ENCODE measurements at regions not wholly inside any gene's neighbourhood (a gene's known extent, or its start where the extent isn't known, plus 50 kb on each side); places are given as distances from the start of the nearest gene placed in this dataset.
A peak's percentile ranks its signal among the peaks of the same experiment; 100 is the strongest.

GRCh38 chr10:36629476-36629875, 495.9 kb upstream of the ANKRD30A start:
- no peak for DNase-seq (ENCODE audit: low spot score)

GRCh38 chr10:36624551-36625100, 500.8 kb upstream of the ANKRD30A start:
- no peak for DNase-seq (ENCODE audit: low spot score)

- DNase-seq (ENCODE audit: low spot score): no peak
These were observed 504.1 kb upstream of the ANKRD30A start for GRCh38 chr10:36621346-36621745.

- DNase-seq (ENCODE audit: low spot score): peak; percentile 2
These were observed 513.0 kb upstream of the ANKRD30A start for GRCh38 chr10:36612436-36612835.

- no peak for DNase-seq (ENCODE audit: low spot score)
These were observed 516.5 kb upstream of the ANKRD30A start for GRCh38 chr10:36608866-36609265.

GRCh38 chr10:36608251-36608650, 517.1 kb upstream of the ANKRD30A start:
- DNase-seq (ENCODE audit: low spot score): no peak

- DNase-seq (ENCODE audit: low spot score): no peak
These were observed 519.1 kb upstream of the ANKRD30A start for GRCh38 chr10:36606234-36606839.

GRCh38 chr10:36604316-36604715, 521.1 kb upstream of the ANKRD30A start:
- DNase-seq (ENCODE audit: low spot score): no peak

- no peak for DNase-seq (ENCODE audit: low spot score)
These were observed 521.7 kb upstream of the ANKRD30A start for GRCh38 chr10:36603688-36604087.

GRCh38 chr10:36602374-36602773, 523.0 kb upstream of the ANKRD30A start:
- DNase-seq (ENCODE audit: low spot score): no peak

- no peak for DNase-seq (ENCODE audit: low spot score)
These were observed 527.6 kb upstream of the ANKRD30A start for GRCh38 chr10:36597756-36598320.

- DNase-seq (ENCODE audit: low spot score): no peak
These were observed 532.4 kb upstream of the ANKRD30A start for GRCh38 chr10:36592964-36593363.

- no peak for DNase-seq (ENCODE audit: low spot score)
These were observed 534.0 kb upstream of the ANKRD30A start for GRCh38 chr10:36591436-36591835.

GRCh38 chr10:36583690-36584089, 541.7 kb upstream of the ANKRD30A start:
- no peak for DNase-seq (ENCODE audit: low spot score)

- no peak for DNase-seq (ENCODE audit: low spot score)
These were observed 544.2 kb upstream of the ANKRD30A start for GRCh38 chr10:36581237-36581636.

GRCh38 chr10:36578306-36578705, 547.1 kb upstream of the ANKRD30A start:
- DNase-seq (ENCODE audit: low spot score): no peak

- no peak for DNase-seq (ENCODE audit: low spot score)
These were observed 548.3 kb upstream of the ANKRD30A start for GRCh38 chr10:36577126-36577525.

- DNase-seq (ENCODE audit: low spot score): no peak
These were observed 551.2 kb upstream of the ANKRD30A start for GRCh38 chr10:36574207-36574606.

- no peak for DNase-seq (ENCODE audit: low spot score)
These were observed 552.2 kb upstream of the ANKRD30A start for GRCh38 chr10:36573246-36573645.

- DNase-seq (ENCODE audit: low spot score): no peak
These were observed 561.0 kb upstream of the ANKRD30A start for GRCh38 chr10:36564433-36564832.

GRCh38 chr10:36559412-36560400, 565.7 kb upstream of the ANKRD30A start:
- no peak for DNase-seq (ENCODE audit: low spot score)

GRCh38 chr10:36556468-36556867, 568.9 kb upstream of the ANKRD30A start:
- DNase-seq (ENCODE audit: low spot score): no peak

- DNase-seq (ENCODE audit: low spot score): no peak
These were observed 570.4 kb upstream of the ANKRD30A start for GRCh38 chr10:36555036-36555435.

All from NAMALWA (cell line).